K562 (cell line): ENCODE measurements at regions not wholly inside any gene's neighbourhood (a gene's known extent, or its start where the extent isn't known, plus 50 kb on each side); places are given as distances from the start of the nearest gene placed in this dataset.

ENCODE experiments used
- ATAC-seq: fragments of 200-7000 bp; cut with Tn5 transposase; 3 replicates; pipeline ENCODE4 v1.9.1; 2020; ENCODE audit warnings: moderate library complexity
- BruUV-seq: library from RNA; stranded (reverse); fragments of 400-500 nt; replicated peaks from 2 replicates; lab custom pipeline; 2021; lab: Mats Ljungman, UMichigan
- CTCF ChIA-PET: fragments of 300-600 bp; formaldehyde crosslinking; extraction: SDS; loops from one replicate; lab custom pipeline; 2021; ENCODE audit warnings: low intra/inter-chr PET ratio; lab: Yijun Ruan, JAX
- POLR2A ChIA-PET: fragments of 300-600, 350-650 bp; sonication (Branson Sonifier 250); formaldehyde crosslinking; extraction: SDS; loops from one replicate; lab custom pipeline; 2021; ENCODE audit warnings: antibody characterized with exemption, inconsistent platforms; lab: Yijun Ruan, JAX
- DNase-seq, 4 experiments: peaks; one replicate each; pipeline versions ENCODE4 v3.0.0 to v3.0.0-alpha.2; 2011 to 2018; ENCODE audit warnings: low spot score in 3 of 4, mixed read lengths in 3 of 4; ENCODE audit errors: extremely low read depth in 1 of 4
- FAIRE-seq: peaks from 2 replicates; lab custom pipeline; 2011; peaks lifted over from hg19 to GRCh38; lab: Jason Lieb, UNC
- H2AFZ ChIP-seq: 2 replicates; pipeline ENCODE4 v1.6.0; 2011; ENCODE audit warnings: low read depth, low read length, control low read depth, inconsistent platforms
- H3K27ac ChIP-seq: fragments of 200-600 bp; 3 replicates; pipeline ENCODE4 v1.8.0; 2011; ENCODE audit warnings: low read depth, mild to moderate bottlenecking, control low read depth, inconsistent platforms, low read length, moderate library complexity, mixed read lengths; ENCODE audit errors: extremely low read depth
- H3K27me3 ChIP-seq, 2 experiments: fragments of 300-600 bp in 1 of 2; 2 replicates in 1 of 2; 3 replicates in 1 of 2; pipeline versions ENCODE4 v1.6.0 to v1.8.0; 2011; ENCODE audit warnings: inconsistent platforms in 2 of 2, low read length in 2 of 2, mild to moderate bottlenecking in 1 of 2, mixed read lengths in 1 of 2, moderate library complexity in 1 of 2; ENCODE audit not compliant: control insufficient read depth in 2 of 2, insufficient read depth in 2 of 2
- H3K36me3 ChIP-seq: fragments of 300-600 bp; 3 replicates; pipeline ENCODE4 v1.8.0; 2011; ENCODE audit warnings: mild to moderate bottlenecking, low read length, inconsistent platforms; ENCODE audit not compliant: control insufficient read depth, insufficient read depth
- H3K4me1 ChIP-seq, 2 experiments: fragments of 200-600 bp in 1 of 2; replicated peaks in 1 of 2; 2 replicates in 1 of 2; 3 replicates in 1 of 2; pipeline versions ENCODE4 v1.5.1 to v1.8.0; 2011; ENCODE audit warnings: inconsistent platforms in 2 of 2, low read length in 2 of 2, mild to moderate bottlenecking in 1 of 2, mixed read lengths in 1 of 2, moderate library complexity in 1 of 2; ENCODE audit not compliant: control insufficient read depth in 2 of 2, insufficient read depth in 2 of 2
- H3K4me2 ChIP-seq: 2 replicates; pipeline ENCODE4 v1.6.1; 2011; ENCODE audit warnings: low read length, control low read depth, inconsistent platforms, mixed read lengths; ENCODE audit not compliant: insufficient read depth
- H3K4me3 ChIP-seq: fragments of 200-600 bp; sonication (generic), shearing (Covaris generic); 2 replicates; pipeline ENCODE4 v1.5.1; 2016; ENCODE audit warnings: control low read depth, inconsistent platforms
- H3K79me2 ChIP-seq: fragments of 200-600 bp; 3 replicates; pipeline ENCODE4 v1.8.0; 2011; ENCODE audit warnings: low read length, inconsistent platforms; ENCODE audit not compliant: control insufficient read depth, insufficient read depth
- H3K9ac ChIP-seq, 2 experiments: 2 replicates each; pipeline versions ENCODE4 v1.6.0 to v1.6.1; 2011; ENCODE audit warnings: low read depth in 2 of 2, low read length in 2 of 2, control low read depth in 1 of 2, inconsistent platforms in 1 of 2, mild to moderate bottlenecking in 1 of 2, mixed read lengths in 1 of 2; ENCODE audit not compliant: insufficient read depth in 1 of 2
- H3K9me1 ChIP-seq: one replicate; pipeline ENCODE4 v1.6.0; 2011; ENCODE audit warnings: inconsistent platforms, mild to moderate bottlenecking, low read length, moderate library complexity; ENCODE audit not compliant: control insufficient read depth, insufficient read depth
- H3K9me3 ChIP-seq: replicated peaks from 2 replicates; pipeline ENCODE4 v1.5.1; 2011; ENCODE audit warnings: low read depth, low read length, inconsistent platforms; ENCODE audit not compliant: control insufficient read depth, insufficient read depth
- H4K20me1 ChIP-seq: replicated peaks from 2 replicates; pipeline ENCODE4 v1.6.1; 2011; ENCODE audit warnings: low read length, inconsistent platforms, mixed read lengths; ENCODE audit not compliant: control insufficient read depth, insufficient read depth
- DDX20 ChIP-seq: fragments of 450-650 bp; IDR thresholded peaks from 2 replicates; pipeline ENCODE4 v1.6.1; 2016; ENCODE audit warnings: missing genetic modification characterization, low read depth, mild to moderate bottlenecking, missing compliant biosample characterization, moderate library complexity
- HMGN3 ChIP-seq: IDR thresholded peaks from 2 replicates; pipeline ENCODE4 v1.6.1; 2011; ENCODE audit warnings: borderline replicate concordance, low read depth, mild to moderate bottlenecking, mixed read lengths, low read length; ENCODE audit not compliant: insufficient read length; ENCODE audit errors: extremely low read depth
- KLF13 ChIP-seq: fragments of 450-650 bp; IDR thresholded peaks from 2 replicates; pipeline ENCODE4 v1.6.1; 2016; ENCODE audit warnings: missing genetic modification characterization, low read depth, mild to moderate bottlenecking, missing compliant biosample characterization, moderate library complexity, borderline replicate concordance
- MTF1 ChIP-seq: fragments of 250-450 bp; sonication (Bioruptor Pico); IDR thresholded peaks from 2 replicates; pipeline ENCODE4 v1.9.0; 2021; ENCODE audit warnings: moderate library complexity, mild to moderate bottlenecking, inconsistent platforms, borderline replicate concordance
- NONO ChIP-seq, 2 experiments: fragments of 200-400 bp in 1 of 2; fragments of 450-650 bp in 1 of 2; formaldehyde crosslinking in 1 of 2; IDR thresholded peaks; 2 replicates each; pipeline ENCODE4 v1.6.1; 2017; ENCODE audit warnings: low read depth in 2 of 2, mild to moderate bottlenecking in 2 of 2, moderate library complexity in 2 of 2, low read length in 1 of 2
- POLR2H ChIP-seq: IDR thresholded peaks from 2 replicates; pipeline ENCODE4 v1.6.1; 2016; ENCODE audit warnings: missing genetic modification characterization, low read depth, mild to moderate bottlenecking, control low read depth, missing compliant biosample characterization, moderate library complexity
- PRMT5 ChIP-seq: sonication (generic); formaldehyde crosslinking; IDR thresholded peaks from 2 replicates; pipeline ENCODE4 v1.5.0; 2020; ENCODE audit warnings: missing genetic modification reagents
- RB1 ChIP-seq: fragments of 450-650 bp; IDR thresholded peaks from 2 replicates; pipeline ENCODE4 v1.6.1; 2017; ENCODE audit warnings: low read depth, mild to moderate bottlenecking
- SAFB2 ChIP-seq: fragments of 200-400 bp; formaldehyde crosslinking; IDR thresholded peaks from 2 replicates; pipeline ENCODE4 v1.6.1; 2018; ENCODE audit warnings: borderline replicate concordance, low read length, low read depth, moderate library complexity; ENCODE audit not compliant: severe bottlenecking
- SOX6 ChIP-seq: fragments of 450-650 bp; IDR thresholded peaks from 2 replicates; pipeline ENCODE4 v1.6.1; 2014; ENCODE audit warnings: mild to moderate bottlenecking
- SP1 ChIP-seq: sonication (generic); formaldehyde crosslinking; IDR thresholded peaks from 2 replicates; pipeline ENCODE4 v1.8.1; 2022; ENCODE audit warnings: mild to moderate bottlenecking, missing genetic modification reagents
- TBP ChIP-seq: optimal IDR thresholded peaks from 2 replicates; pipeline ENCODE3; 2011; ENCODE audit warnings: low read depth, low read length, improper control_type of control experiment
- TCF7L2 ChIP-seq: fragments of 150-350 bp; IDR thresholded peaks from 2 replicates; pipeline ENCODE4 v1.6.1; 2016; ENCODE audit warnings: low read depth, mild to moderate bottlenecking, low read length, moderate library complexity
- WGBS: fragments of 100-300 bp; shearing (Covaris generic); methylation state at CpG from one replicate; pipeline ENCODE4 v1.1.6; 2016; ENCODE audit warnings: low coverage, mixed read lengths; ENCODE audit not compliant: insufficient coverage; ENCODE audit errors: missing lambda C conversion rate; 5-methylcytosine and 5-hydroxymethylcytosine counted together
- in situ Hi-C: fragments of 300-500 bp; cut with MboI; formaldehyde crosslinking; loops from 4 replicates; pipeline ENCODE4 v1.15.0; 2018; ENCODE audit warnings: inconsistent platforms, mixed read lengths
- intact Hi-C: fragments of 100-400 bp; cut with micrococcal nuclease; formaldehyde crosslinking; loops from 2 replicates; pipeline ENCODE4 v1.14.2; 2022
- TF ChIP-seq, protein P1 (sequence below): fragments of 450-650 bp; IDR thresholded peaks from 2 replicates; pipeline ENCODE4 v1.6.1; 2018; ENCODE audit not compliant: partially characterized antibody
- TF ChIP-seq, protein P2 (sequence below): fragments of 250-450 bp; sonication (Bioruptor Pico); IDR thresholded peaks from 2 replicates; pipeline ENCODE4 v1.5.0; 2022; ENCODE audit warnings: mild to moderate bottlenecking

- WGBS: no CpG with 5 or more reads among the region's 1 CpG
- no peak for ATAC-seq
Measured at GRCh38 chr9:25381141-25381540, 297.1 kb downstream of the TUSC1 start.

More at GRCh38 chr9:25381141-25381540, 297.1 kb downstream of the TUSC1 start:
- no peak for TF ChIP-seq KLF13 (tag)
- TF ChIP-seq POLR2H (tag): no peak
- TF ChIP-seq DDX20: no peak
- TF ChIP-seq HMGN3: no peak
- TF ChIP-seq RB1: no peak
- no peak for TF ChIP-seq TCF7L2
- no peak for TF ChIP-seq SOX6
- TF ChIP-seq, protein P1, sequence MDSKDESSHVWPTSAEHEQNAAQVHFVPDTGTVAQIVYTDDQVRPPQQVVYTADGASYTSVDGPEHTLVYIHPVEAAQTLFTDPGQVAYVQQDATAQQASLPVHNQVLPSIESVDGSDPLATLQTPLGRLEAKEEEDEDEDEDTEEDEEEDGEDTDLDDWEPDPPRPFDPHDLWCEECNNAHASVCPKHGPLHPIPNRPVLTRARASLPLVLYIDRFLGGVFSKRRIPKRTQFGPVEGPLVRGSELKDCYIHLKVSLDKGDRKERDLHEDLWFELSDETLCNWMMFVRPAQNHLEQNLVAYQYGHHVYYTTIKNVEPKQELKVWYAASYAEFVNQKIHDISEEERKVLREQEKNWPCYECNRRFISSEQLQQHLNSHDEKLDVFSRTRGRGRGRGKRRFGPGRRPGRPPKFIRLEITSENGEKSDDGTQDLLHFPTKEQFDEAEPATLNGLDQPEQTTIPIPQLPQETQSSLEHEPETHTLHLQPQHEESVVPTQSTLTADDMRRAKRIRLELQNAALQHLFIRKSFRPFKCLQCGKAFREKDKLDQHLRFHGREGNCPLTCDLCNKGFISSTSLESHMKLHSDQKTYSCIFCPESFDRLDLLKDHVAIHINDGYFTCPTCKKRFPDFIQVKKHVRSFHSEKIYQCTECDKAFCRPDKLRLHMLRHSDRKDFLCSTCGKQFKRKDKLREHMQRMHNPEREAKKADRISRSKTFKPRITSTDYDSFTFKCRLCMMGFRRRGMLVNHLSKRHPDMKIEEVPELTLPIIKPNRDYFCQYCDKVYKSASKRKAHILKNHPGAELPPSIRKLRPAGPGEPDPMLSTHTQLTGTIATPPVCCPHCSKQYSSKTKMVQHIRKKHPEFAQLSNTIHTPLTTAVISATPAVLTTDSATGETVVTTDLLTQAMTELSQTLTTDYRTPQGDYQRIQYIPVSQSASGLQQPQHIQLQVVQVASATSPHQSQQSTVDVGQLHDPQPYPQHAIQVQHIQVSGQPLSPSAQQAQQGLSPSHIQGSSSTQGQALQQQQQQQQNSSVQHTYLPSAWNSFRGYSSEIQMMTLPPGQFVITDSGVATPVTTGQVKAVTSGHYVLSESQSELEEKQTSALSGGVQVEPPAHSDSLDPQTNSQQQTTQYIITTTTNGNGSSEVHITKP: no peak
- no peak for TF ChIP-seq MTF1 (CRISPR knock-in tag)
- no peak for TF ChIP-seq PRMT5
- no peak for TF ChIP-seq SP1
- TF ChIP-seq TBP: no peak
- TF ChIP-seq, protein P2, sequence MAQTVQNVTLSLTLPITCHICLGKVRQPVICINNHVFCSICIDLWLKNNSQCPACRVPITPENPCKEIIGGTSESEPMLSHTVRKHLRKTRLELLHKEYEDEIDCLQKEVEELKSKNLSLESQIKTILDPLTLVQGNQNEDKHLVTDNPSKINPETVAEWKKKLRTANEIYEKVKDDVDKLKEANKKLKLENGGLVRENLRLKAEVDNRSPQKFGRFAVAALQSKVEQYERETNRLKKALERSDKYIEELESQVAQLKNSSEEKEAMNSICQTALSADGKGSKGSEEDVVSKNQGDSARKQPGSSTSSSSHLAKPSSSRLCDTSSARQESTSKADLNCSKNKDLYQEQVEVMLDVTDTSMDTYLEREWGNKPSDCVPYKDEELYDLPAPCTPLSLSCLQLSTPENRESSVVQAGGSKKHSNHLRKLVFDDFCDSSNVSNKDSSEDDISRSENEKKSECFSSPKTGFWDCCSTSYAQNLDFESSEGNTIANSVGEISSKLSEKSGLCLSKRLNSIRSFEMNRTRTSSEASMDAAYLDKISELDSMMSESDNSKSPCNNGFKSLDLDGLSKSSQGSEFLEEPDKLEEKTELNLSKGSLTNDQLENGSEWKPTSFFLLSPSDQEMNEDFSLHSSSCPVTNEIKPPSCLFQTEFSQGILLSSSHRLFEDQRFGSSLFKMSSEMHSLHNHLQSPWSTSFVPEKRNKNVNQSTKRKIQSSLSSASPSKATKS (CRISPR knock-in tag): no peak
- no peak for TF ChIP-seq SAFB2
- no peak for TF ChIP-seq NONO (IDR thresholded peaks at IDR 0.05; ENCODE audit: low read depth in 2 of 2, low read length in 1 of 2)
- TF ChIP-seq, all 486 proteins: peak for 0
- Histone ChIP-seq H3K4me3 (no peak overlapping the region), H3K36me3 (no peaks in the 10 kb centered on the region), H3K27me3 (no peaks in the 10 kb centered on the region), H4K20me1 (no peaks in the 10 kb centered on the region), H3K79me2 (no peaks in the 10 kb centered on the region), H3K9ac (no peak overlapping the region), H3K4me1 (no peaks in the 10 kb centered on the region), H2AFZ (no peak overlapping the region), H3K9me3 (no peaks in the 10 kb centered on the region), H3K27ac (no peak overlapping the region), H3K9me1 (no peaks in the 10 kb centered on the region), H3K4me2 (no peak overlapping the region)
- in situ Hi-C loops: no loop called here
- POLR2A ChIA-PET: no interaction called here
- CTCF ChIA-PET: no interaction called here
- FAIRE-seq: no peak
- no TSS peak for BruUV-seq
- no peak for DNase-seq
- intact Hi-C loops: no loop called here
